ENCODE measurements at regions not wholly inside any gene's neighbourhood (a gene's known extent, or its start where the extent isn't known, plus 50 kb on each side); places are given as distances from the start of the nearest gene placed in this dataset.

DNA sequence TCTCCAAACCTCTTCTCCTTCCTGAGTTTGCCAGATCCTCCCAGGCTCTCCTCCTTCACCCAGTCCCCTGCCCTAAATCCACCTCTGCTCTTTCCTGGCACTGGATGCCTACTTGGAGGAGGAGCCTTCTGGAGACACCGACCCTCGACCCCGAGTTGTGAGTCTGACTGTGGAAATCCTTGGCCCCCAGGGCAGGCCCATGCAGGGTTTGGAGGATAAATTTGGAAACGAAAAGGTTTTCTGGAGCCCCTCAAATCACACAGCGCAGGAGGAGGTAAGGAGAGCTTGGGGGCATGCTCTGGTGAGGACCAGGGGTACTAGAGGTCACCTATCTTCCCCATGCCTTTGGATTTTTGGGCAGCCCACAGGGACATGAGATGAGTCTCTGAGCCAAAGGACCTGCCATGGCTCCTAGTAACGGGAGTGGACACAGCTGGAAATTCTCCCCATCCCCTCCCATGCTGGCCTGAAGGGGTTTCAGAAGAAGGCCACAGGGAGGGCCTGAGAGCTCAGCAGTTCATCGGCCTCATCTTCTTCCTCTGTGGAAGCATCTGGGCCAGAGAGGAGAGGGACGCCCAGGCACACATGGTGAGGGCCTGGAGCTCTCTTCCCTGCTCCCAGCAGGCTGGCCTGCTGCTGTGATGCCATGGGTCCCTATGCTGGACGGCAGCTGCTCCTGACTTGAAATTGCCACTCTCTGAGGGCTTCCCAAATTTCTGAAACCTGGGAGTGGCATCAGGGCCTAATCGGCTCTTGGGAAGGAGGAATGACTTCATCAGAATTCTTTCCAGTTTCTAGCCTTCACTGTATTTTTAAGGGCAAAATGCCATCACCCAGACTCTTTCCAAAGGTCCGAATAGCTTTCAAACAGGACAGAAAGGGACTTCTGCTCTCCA lies 68.6 kb upstream of the ITGA11 start:
- DNase-seq: no peak

- no peak for DNase-seq
Measured at GRCh38 chr15:68501259-68501591, 69.3 kb upstream of the ITGA11 start.

DNA sequence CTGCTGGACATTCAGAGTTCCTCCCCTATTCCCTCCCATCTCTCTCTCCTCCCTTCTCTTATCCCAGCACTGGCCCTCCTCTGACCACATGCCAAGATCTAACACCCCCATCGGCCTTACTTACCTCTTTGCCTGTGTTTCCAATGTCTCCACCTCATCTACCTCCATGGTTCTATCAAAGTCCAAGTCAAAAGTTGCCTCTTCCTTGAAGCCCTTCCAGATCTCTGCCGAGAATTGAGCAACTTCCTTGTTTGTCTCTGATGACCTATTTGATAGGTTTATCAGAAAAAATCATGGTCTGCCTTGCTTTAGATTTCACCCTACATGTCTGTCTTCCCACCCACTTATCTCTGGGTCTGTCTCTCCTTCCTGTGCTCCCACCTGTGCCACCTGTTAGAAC lies 69.7 kb upstream of the ITGA11 start:
- no peak for DNase-seq

DNA sequence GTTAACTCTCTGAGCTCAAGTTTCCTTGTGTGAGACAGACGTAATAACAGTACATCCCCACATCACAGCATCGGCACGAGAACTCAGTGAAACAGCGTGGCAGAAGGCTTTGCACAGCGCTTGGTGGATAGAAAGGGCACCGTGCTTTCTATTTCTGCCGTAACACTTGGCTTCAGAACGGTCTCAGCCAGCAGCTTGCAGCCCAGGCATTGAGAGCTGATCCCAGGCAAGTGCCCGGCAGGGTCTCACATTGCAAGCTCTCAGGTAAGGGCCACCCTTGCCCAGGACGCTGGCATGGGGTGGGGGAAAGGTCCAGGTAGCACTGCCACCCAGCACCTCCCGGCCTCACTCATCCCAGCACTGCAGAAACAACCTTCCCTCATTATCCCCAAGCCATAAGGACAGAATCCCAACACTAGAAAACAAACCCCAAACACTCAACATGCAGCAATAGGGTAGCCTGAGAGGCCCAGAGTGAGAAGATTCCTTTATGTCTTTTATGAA lies 70.5 kb upstream of the ITGA11 start:
- no peak for DNase-seq

GRCh38 chr15:68503213-68503612 lies 71.2 kb upstream of the ITGA11 start:
- no peak for DNase-seq

DNA sequence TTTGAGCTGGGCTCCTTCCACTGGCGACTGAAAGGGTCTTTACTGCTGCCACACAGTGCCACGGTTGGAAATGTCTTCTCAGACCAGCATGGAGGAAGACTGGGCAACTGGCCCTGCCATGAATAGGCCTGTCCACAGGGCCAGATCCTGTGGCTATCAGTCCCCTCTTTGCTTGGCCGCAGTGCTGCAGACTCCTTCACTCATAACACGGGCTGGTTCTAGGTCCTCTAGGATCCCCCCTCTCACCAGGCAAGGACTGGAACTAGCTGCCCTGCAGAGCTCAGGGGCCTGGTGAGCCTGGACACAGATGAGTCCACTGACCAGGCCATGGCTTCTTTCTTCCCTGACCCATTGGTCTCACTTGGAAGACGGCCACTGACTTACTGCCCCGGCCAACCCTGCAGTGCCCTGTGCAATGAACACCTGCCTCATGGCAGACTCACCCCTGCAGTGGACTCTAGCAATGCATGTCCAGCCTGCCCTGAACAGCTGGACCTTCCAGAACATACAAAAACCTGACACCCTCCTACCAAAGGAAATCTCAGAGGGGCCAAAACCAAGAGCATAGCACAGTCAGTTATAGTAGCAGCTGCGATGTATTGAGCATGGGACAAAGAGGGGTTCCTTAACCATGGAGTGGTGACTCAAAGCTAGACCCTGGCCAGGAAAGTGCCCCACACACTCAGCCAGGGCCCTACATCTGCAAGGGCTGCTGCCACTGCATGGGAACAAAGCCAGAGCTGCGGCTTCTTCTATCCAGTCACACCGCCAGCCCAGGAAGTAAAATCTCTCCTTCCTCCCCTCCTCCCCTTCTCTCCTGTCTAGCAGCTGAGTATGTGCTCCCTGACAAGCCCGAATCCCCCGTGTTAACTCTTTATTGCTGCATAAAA lies 72.1 kb upstream of the ITGA11 start:
- no peak for DNase-seq

DNA sequence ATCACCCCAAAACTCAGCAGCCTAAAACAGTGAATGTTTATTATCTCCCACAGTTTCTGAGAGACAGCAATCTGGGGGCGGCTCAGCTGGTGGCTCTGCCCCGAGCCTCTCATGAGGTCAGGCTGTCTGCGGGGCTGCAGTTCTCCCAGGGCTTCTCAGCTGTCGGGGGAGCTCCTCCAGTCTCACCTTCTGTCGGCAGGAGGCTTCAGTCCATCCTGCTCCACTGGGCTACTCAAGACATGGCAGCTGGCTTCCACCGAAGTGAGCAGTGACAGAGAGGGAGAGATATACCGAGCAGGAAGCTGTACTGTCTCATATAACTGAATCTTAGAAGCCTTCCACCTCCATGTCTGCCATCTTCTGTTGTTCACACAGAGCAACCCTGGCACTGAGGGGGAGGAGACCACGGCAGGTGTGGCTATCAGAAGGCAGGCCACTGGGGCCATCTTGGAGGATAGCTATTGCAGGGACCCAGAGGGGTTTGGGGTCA lies 72.8 kb upstream of the ITGA11 start:
- no peak for DNase-seq

GRCh38 chr15:68506071-68506470 lies 72.7 kb upstream of the CORO2B start:
- no peak for DNase-seq

DNA sequence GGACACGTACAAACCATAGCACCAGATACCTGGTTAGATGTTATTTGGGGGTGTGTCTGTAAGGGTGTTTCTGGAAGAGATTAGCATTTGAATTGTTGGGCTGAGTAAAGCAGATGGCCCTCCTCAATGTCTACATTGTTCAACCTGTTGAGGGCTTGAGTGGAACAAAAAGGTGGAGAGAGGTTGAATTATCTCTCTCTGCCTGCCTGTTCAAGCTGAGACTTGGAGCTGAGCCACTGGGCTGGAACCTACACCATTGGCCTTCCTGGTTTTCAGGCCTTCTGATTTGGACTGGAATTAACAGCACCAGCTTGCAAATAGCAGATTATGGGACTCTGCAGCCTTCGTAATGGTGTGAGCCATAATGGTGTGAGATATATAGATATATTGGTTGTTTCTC lies 71.3 kb upstream of the CORO2B start:
- DNase-seq: no peak

- no peak for DNase-seq
Measured at GRCh38 chr15:68508485-68509189, 70.2 kb upstream of the CORO2B start.

- no peak for DNase-seq
Measured at GRCh38 chr15:68510558-68510957, 68.2 kb upstream of the CORO2B start.

DNA sequence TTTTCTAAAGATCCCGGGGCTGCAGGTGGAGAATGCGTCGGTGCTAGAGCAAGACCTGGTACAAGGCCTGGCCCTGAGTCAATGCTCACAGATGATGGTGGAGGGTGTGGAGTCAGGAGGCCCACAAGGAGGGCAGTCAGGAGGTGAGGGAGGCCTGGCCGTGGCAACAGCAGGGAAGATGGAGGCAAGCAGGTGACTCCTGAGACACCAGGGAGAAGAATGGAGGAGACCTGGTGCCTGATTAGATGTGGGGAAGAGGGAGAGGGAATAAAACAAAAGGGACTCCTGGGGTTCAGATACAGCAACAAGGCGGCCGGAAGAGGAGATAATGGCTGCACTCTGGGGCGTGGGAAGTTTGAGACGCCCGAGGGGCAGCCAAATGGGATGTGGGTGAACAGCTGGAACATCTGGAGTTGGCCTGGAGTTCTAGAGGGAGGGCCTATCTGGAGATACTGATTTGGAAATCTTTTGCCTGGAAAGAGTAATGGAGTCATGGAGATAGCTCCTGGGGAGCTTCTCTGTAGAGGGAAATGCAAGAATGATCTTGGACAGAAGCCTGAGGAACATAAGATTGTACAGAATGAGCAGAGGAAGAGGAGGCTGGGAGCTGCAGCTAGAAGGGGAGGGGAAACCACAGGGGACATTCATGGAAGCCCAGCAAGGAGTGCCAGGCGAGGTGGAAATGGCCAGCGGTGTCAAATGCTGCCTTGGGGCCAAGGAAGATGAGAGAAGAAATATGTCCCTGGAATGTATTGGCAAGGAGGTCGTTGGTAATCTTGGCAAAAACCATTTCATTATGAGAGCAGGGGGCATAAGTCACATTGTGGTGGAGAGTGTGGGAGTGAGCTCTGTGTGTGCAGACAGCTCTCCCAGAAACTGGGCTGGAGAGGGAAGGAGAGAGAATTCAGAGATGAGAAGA lies 67.5 kb upstream of the CORO2B start:
- DNase-seq: no peak

DNA sequence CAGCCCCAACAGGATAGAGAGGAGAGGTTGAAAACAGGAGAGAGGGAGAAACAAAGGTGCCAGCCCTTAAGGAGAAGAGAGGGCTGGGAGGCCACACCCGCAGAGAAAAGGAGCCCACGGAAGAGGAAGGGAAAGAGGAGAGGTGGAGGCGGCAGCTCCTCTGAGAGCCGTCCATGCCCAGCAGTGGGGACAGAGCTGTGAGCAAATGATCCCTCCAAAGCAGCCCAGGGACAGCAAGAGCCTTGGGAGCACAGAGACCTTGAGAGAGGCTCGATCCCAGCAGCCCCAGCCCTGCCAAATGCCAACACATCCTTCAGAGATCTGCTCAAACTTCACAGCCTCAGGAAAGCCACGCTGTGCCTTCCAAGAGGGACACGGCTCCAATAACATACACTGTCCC lies 66.7 kb upstream of the CORO2B start:
- no peak for DNase-seq

DNA sequence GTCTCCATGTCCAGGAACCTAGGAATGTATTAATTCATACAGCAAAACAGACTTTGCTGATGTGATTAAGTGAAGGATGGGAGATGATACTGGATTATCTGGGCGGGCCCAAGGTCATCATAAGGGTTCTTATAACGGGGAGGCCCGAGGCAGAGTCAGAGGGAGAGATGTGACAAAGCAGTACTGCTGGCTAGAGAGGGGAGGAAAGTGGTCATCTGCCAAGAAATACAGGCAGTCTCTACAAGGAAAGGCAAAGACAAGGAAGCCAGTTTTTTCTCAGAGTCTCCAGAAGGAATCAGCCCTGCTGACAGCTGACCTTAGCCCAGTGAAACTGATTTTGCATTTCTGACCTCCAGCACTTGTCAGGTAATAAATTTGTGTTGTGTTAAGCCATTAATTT lies 66.2 kb upstream of the CORO2B start:
- DNase-seq: no peak

- DNase-seq: no peak
Measured at GRCh38 chr15:68515371-68516095, 63.3 kb upstream of the CORO2B start.

DNA sequence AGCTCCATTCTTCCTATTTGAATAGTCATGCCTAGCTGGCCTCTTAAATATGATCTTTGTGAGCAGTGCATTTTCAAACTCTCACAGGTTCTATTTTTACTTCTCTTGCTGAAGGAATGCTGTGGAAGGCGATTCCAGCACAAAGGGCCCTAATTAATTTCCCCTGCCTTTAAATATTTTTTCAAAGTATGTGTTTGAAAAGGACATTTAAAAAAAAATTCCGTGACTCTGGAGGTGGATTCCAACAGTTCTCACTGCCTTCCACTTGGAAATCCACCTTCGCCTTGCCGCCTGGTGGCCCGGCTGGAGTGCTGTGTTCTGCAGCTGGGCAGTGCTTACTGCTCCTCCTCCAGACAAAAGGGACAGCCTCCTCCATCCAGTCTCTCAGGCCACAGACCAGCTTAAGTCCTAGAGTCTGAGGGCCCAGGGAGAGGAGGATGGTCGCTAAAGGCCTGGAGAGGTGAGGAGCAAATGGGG lies 61.5 kb upstream of the CORO2B start:
- DNase-seq: no peak

GRCh38 chr15:68518046-68518445 lies 60.7 kb upstream of the CORO2B start:
- DNase-seq: no peak

DNA sequence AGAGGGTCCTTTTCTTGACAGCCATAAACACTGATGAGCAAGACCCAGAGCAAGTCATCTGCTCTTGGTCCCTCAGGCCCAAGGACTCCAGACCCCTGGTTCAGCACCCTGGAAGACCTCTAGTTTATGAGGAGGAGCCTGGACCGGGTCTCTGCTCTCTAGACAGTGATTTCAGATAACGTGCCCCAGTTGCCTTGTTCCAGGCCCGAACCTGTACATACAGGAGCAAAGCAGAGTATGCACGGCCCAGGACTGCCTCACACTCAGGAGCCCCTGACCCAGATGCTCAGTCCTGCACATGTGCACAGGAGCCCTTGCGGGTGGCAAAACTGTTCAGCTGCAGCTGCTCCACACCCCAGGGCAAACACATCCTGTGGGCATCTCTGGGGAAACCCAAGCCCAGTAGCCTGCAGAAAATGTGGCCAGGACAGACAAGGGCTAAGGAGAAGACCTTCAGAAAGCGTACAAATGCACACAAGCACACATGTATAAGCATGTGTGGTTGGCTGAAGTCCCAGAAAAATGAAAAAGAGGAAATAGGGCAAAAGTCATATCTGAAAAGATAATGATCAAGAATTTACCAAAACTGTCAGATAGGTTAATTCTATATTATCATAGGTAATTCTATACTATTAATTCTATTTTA lies 59.9 kb upstream of the CORO2B start:
- no peak for DNase-seq

DNA sequence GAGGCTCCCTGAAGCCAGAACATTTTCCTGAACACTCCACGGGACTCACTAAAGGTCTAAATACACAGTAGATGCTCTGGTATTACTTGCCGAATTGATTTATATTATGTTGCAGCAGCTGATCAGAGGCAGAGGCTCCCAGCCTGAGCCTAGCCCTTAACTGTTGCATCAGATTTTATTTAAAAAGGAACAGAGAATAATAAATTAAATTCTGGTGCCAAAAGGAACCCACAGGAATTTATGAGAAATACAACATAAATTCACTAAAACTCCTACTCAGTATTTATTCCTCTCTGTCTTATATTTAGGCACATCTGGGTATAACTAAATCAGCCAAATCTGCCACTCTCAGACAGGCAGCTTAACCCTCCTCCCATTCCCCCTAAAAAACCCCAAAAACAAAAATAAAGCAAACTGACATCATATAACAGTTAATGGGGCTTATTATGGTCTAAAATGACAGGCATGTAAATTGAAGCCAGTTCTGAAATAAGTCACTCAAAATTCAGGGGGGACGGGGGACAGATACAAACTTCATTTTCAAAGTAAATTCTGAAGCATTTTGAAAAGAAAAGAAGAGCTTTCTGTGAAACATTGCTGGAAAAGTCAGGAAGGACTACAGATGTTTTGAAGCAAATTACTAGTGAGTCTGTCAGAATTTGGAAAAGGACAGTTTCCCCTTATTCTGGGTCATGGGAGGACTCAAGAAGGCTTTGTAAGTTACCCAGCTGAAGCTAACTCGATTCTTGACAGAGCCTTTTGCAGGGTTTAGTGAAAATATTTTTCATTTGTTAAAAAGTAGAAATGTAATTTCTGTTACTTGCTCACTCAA lies 53.8 kb upstream of the CORO2B start:
- no peak for DNase-seq

All from muscle of arm (tissue), 1 donor.